Stimulated activated CD8-positive, alpha-beta memory T cell treated with anti-CD3 and anti-CD28 coated beads, Interleukin-12 subunit alpha, Interleukin-12 subunit beta, amount 100 ng/mL, for 24 hours (primary cell): ENCODE measurements at regions not wholly inside any gene's neighbourhood (a gene's known extent, or its start where the extent isn't known, plus 50 kb on each side); places are given as distances from the start of the nearest gene placed in this dataset.
"Not testable (repeated sequence)": the region's sequence is repeated elsewhere in the genome, so short reads cannot be mapped to it uniquely, and the experiment has no call there.

Experiments
- DNase-seq: peaks from one replicate; pipeline ENCODE4 v3.0.0-alpha.2; 2020; ENCODE audit errors: extremely low read depth

DNA sequence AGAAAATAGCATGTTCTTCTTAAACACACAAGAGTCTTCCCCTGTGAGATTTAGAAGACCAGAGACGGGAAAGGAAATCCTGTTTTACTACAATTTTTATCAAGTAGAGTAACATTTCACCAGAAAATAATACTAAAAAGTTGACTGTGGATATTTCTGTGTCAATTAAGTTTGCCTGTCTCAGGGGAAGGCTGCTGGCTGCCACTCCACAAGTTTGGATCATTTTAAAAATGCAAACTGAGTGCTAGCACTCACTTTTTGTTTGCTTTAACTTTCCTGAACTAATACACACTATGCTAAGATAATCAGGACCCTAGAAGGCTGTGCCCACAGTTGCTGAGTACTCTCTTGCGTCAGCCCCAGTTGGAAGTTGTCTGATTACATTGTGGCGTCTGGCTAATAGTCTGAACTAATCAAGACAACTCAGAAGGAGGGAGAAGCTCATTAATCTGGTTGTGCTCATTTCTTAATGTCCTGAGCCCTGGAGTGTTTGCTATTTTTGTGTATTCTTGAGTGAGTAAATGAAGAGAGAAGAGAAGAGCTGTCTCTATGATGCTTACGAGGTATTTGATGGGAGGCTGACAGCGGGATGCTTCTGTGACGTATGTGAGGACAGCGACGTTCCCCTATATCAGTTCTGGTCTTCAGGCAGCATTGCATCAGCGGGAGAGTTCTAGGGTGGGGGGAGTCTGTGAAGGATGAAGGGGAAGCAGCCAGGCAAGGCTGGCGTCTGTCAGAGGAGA, 664.2 kb downstream of the QKI start:
- no peak for DNase-seq

DNA sequence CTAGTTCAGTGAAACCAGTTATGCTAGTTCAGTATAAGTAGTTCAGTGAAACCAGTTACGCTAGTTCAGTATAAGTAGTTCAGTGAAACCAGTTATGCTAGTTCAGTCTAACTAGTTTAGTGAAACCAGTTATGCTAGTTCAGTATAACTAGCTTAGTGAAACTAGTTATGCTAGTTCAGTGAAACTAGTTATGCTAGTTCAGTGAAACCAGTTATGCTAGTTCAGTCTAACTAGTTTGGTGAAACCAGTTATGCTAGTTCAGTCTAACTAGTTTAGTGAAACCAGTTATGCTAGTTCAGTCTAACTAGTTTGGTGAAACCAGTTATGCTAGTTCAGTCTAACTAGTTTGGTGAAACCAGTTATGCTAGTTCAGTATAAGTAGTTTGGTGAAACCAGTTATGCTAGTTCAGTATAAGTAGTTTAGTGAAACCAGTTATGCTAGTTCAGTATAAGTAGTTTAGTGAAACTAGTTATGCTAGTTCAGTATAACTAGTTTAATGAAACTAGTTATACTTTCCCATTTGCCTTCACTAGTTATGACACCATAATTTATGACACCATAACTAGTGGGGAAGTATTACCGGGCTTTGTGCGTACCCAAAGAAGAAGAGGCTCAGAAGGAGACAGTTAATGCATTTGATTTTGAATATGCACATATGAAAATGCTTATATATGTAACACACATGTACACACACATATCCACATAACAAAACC, 662.5 kb downstream of the QKI start:
- not testable (repeated sequence) for DNase-seq

DNA sequence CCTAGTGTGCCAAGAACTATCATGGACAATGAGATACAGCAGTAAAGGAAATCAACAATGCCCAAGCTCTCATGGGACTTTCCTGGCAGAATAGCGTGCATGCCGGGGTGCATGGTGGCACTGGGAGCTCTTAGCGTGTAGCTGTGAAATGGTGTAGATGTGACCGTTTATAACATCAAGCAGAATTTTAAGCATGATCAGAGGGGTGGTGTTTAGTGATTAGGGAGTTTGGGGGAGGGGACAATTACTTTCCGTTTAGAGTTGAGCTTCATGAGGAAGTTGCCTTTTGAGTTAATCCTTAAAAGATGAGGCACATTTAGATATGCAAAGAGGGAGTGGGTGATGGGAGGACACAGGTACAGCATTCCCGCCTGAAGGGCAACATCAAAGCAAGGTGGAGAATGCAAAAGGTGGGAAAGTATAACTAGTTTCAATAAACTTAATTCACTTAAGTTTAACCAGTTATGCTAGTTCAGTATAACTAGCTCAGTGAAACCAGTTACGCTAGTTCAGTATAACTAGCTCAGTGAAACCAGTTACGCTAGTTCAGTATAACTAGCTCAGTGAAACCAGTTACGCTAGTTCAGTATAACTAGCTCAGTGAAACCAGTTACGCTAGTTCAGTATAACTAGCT, 661.6 kb downstream of the QKI start:
- DNase-seq: no peak

DNA sequence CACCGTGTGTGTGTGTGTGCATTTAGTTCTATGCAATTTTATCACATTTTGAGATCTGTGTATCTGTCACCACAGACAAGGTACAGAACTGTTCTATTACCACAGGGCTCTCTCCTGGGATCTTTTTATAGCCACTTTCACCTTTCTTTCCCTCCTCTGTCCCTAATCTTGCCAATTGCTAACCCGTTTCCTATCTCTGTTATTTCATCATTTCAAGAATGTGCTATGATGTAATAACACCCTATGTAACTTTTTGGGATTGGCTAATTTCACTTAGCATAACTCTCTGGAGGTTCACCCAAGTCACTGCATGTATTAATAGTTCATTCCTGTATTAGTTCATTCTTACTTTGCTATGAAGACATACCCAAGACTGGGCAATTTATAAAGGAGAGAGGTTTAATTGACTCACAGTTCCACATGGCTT, 657.7 kb downstream of the QKI start:
- no peak for DNase-seq

DNA sequence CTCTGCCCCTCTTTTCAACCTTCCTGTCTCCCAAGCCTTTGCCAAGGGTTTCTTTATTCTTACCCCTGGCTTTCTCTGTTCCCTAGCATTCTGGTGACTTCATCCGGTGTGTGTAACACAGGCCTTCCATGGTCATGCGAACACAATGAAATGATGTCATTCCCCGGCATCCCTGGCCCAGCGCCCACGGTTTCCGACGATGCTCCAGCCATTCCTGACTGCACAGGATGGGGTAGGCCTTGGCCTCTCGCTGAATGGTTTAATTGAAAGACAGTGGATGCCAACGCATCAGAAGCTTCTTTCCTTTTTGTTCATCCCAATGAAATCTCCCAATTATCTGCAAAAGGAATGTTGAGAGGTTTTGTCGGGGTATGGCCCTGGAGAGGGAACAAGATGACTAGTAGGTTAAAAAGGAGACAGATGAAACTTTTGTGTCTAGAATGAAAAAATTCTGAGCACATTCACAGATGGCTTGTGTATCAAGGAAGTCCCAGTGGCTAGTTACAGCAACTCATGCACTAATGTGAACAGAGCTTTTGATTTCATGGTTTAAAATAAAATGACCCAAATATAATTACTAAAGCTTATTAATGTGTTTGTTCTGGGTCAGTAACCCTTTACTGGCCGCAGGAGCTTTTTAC, 655.0 kb downstream of the QKI start:
- DNase-seq: no peak

DNA sequence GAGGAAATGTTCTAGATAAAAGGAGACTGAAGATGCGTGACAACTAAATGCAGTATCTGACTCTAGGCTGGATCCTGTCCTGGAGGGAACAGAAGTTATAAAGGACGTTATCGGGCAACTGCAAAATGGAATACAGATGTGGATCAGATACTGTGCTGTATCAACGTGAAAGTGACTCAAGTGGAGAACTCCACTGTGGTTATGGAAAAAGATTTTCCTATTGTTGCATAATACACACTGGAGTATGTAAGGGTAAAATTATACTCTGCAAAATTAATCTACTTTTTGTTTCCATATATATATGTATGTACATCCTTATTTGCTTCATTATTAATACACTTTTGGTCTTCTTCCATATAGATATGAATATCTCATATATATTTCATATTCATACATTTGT, 654.0 kb downstream of the QKI start:
- DNase-seq: no peak

DNA sequence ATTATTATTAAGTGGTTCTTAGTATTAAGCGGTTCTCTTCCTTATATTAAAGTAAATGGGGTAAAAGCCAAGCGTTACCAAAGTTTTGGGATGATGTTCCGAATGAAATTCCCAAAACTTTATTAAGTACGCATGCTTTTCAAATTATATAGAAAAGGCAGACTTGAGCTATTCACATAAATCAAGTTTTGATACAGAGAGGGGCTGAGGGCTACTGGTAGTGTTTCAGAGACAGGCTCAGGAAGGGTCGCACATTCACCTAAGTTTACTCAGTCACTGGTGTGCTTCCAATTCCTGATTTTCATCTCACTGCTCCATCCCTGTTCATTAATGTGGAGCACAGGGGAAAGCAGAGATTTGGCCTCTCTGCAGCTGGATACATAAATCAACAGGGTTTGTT, 652.2 kb downstream of the QKI start:
- no peak for DNase-seq

DNA sequence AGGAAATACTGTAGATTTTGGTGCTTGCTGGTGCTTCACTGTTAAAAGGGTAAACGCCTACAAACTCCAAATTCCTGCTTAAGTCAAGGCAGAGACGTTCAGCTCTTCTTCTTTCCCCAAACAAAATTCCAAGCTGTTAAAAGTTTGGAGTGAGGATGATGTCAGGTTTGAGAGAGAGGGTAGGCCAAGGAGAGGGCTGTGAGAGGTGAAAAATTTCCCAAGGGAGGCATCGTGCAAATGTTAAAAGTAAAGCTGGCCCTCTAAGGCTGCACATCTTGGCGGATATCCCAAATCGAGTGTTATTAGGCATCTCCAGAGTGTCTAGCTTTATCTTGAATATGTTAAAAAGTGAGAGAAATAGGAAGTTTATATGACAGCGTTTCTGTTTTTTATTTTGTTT, 651.8 kb downstream of the QKI start:
- DNase-seq: no peak

DNA sequence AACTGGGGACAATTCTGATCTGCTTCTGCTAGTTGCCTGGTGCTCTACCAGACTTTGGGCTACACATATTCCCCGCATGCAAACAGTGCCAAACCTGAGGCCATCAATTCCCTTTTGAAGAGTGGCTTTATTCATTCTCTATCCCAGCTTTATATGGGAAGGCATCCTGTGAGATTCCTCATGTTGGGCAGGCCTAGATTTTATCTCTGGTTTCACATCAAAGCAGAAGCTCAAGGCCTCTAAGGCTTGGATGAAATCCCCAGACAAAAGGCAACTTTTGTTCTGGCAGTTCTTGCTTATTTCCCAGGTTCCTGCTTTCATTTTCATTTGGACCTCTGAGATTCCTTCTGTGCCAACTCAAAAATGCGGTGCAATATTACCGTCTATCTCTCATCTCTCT, 648.8 kb downstream of the QKI start:
- DNase-seq: no peak

DNA sequence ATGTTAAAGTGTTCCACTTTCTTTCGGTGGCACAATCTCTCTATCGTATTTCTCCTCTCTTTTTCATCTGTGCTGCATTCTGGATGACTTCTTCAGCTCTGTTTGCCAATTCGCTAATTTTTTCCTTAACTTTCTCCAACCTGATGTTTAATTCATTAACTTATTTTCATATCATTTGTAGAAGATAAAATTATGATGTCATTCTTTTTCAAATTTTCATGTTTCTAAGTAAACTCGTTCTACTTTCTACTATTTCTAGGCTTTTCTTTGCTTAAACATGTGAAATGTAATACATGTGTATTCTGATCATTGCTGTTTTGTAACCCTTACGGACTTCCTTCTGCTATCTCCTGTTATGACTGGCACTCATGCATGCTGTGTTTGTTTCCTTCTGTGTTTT, 648.4 kb downstream of the QKI start:
- no peak for DNase-seq

DNA sequence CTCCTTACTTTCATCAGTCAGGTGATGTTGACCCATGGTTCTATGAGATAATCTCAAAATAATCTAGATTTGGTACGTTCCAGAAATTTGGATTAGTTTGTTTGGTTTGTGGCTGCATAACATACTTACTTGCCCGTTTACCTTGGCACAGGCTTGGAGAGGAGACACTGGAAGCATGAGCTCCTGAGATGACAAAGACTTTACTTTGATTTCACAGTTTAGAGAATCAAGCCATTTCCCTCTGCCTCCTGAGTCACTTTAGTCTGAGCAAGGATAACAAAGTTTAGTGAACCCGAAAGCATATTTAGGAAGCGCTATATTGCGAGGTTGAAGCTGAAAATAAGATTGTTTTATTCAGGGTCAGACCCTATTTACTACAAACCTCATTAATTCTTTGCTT, 643.4 kb downstream of the QKI start:
- no peak for DNase-seq

DNA sequence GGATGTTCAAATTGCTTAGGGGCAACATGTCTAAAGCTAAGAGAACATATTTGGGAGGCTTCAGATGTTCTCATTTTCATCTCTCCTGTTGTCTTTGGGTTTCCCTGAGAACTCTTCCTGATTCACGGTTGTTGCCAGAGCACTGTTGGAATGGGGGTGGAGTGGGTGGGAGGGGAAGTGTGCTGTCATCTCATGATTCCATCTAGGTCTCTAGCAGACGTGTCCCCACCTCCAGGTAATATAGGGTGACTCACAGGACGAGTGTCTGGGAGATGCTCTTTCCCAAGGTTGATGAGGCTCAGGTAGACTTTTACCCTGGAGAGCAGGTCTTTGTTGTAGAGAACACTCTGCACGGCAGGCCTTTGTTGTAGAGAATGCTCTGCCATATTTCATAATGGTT, 636.9 kb downstream of the QKI start:
- no peak for DNase-seq

DNA sequence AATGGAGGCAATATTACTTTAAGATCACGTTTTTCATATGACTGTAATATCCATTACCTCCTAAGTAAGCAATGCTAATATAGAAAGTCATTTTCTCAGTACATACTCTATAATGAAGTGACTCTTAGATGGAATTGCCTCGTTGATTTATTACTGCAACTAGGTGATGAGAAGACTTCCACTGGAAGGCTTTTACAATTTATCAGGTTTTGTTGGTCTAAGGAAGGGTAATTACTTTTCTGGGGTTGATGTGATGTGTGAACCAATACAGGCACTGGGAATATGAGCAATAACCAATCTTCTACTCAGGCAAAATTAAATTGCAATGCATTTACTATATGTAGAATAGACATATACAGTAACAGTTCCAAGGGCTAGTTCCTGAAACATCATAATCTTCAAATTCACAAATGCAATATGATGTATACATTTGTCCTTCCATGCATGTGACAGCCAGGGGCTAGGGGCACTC, 635.0 kb downstream of the QKI start:
- no peak for DNase-seq

DNA sequence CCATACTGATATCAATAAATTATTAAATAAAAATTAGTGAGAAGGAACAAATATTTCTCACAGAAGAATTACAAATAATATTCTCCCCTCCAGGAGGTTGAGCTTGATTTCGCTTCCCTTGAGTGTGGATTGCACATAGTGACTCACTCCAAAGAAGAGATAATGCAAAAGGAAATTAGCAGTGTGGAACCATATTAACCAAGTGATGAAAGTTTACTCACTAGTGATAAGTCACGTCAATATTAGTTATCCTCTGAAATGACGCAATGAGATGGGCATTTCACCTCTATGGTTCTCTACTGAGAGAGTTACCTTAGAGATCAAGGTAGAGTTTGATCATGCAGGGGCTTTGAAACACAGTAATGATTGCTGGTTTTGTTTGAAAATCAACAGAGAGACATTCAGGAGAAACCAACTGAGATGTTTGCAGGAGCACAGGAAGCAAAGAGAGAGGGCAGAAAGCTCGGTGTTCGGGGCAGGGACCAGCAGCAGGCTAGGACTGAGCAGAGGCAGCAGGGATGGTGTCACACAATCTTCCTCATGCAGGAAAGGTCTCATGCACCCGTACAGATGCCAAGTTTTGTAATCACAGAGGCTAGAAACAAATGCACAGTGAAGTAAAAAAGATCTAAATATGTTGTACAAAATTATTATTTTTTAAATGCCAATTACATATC, 634.5 kb downstream of the QKI start:
- no peak for DNase-seq

DNA sequence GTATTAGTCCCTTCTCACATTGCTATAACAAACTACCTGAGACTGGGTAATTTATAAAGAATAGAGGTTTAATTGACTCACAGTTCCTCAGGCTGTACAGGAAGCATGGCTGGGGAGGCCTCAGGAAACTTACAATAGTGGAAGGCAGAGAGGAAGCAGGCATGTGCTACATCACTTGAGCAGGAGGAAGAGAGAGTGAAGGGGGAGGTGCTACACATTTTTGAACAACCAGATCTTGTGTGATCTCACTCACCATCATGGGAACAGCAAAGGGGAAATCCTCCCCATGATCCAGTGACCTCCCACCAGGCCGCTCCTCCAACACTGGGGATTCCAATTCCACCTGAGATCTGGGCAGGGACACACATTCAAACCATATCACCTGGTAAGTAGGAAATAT, 630.6 kb downstream of the QKI start:
- no peak for DNase-seq

DNA sequence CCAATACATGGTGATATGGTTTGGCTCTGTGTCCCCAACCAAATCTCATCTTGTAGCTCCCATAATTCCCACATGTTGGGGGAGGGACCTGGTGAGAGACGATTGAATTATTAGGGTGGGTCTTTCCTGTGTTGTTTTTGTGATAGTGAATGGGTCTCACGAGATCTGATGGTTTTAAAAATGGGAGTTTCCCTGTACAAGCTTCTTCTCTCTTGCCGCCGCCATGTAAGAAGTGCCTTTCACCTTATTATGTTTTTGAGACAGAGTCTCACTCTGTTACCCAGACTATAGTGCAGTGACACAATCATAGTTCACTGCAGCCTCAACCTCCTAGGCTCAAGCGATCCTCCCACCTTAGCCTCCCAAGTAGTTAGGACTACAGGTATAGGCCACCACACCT, 629.1 kb downstream of the QKI start:
- not testable (repeated sequence) for DNase-seq

DNA sequence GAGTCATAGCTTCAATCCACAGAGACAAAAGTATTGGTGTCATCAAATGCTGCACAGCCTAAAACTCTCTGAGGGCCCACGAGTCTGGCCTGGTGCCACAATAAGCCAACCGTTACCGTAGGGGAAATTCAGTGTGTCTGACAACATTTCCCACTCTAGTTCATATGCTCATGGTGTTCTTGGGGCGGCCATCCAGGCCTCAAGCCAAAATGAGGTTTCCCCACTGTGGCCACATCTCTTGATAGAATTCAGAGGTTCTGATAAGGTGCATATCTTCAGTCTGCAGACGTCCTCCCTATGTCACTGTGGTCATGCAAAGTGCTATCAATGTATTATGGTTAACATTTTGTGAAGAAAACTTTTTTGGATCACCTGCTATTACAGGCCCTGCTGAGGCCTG, 627.7 kb downstream of the QKI start:
- no peak for DNase-seq

DNA sequence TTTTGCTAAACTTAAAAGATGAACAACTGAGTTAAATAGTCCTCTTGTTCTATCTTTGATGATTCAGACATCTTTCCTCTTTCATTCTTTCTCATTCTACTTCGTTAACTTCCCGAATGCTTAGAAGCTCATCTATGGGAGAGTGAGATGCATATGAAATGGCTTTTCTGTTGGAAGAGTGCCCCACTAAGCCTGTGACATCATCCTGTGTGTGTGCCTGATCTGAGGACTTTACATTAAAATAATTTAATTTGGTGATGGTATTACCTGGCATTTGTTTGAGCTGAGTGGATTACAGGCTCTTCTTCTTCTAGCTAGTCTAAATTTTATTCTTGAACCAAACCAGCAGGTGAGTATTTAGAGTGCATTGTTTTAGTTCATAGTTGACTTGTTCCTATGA, 626.5 kb downstream of the QKI start:
- no peak for DNase-seq

DNA sequence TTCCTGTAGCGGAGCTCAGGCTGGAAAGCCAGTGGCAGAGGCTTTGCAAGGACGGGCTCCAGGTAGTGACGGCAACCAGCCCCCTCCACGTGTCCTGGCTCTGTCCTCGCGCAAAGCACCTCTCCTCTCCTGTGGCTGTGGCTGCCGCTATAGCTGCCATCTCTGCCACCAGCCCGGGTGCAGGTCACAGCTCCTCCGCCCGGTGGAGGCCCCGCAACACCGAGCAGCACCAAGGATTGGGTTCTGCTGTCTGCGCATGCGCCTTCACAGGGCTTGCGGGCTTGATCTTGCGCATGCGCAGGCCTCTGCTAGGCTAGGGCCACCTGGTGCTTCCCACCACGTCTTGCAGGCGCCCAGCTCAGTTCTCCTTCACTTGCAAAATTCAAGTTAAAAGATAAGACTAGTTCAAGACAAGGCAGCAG, 625.4 kb downstream of the QKI start:
- DNase-seq: no peak

DNA sequence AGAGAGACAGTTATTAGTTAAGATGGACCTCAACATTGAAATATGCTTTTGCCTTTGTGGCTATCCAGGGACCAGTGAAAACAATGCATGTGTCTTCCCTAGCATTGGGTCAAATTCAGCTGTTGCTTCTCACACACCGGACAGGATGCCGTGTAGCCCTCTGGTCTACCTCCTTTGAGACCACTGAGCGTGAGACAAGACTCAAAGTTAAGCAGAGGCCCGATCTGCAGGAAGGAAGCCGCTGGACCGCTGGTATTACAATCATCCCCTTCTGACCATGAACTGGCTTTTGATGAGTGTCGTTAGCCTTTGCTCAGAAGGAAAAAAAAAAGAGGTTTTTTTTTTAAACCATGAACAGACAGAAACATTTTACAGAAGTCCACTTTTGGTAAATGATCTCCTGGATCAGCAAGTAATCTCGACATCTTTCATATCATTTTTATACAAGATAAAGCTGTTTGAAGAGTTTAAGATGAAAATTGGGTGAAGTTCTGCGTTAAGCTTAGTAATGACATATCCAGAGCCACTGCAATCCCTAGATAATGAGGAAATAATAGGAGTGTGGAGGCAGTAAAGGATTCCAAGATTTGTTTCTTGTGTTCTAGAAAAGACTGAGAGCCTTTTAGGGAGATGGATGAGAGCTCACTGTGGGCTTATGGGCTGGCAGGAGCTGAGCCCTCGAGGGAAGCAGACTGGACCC, 622.8 kb downstream of the QKI start:
- no peak for DNase-seq

DNA sequence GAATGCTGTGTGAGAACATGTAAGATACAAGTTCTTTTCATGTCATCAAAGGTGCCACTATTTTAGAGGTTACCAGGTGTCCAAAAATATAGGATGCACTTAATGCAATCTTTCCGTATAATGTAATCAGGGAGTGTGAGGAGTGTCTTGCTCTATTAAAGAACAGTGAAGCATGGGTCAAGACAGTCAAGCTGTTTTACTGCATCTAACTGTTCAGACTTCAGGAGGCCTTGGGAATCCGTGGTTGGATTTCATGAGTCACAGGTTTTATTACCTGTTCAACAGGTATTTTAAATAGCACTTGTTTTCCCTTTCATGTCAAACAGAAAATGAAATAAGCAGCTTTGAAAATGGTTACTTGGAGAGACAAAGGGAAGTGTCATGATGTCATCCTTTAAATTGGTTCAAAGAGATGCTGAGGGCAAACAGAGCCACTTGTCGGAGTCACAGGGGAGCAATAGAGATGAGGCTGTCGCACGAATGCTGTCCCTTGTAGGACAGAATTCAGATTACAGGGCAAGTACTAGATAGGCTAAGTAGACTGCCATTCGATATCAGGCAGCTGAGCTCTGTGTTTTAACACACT, 621.5 kb downstream of the QKI start:
- DNase-seq: no peak
